ENCODE measurements at regions not wholly inside any gene's neighbourhood (a gene's known extent, or its start where the extent isn't known, plus 50 kb on each side); places are given as distances from the start of the nearest gene placed in this dataset.

GRCh38 chr3:26061947-26062346 is 272.1 kb downstream of the OXSM start:
- no peak overlapping the region for H3K4me2 ChIP-seq (ENCODE audit: control insufficient read depth, extremely low read depth, insufficient read depth, low read depth, low read length)
- H3K36me3 ChIP-seq (ENCODE audit: control insufficient read depth in 2 of 2, extremely low read depth in 1 of 2, insufficient read depth in 2 of 2, low read length in 2 of 2) = no peaks in the 10 kb centered on the region
- TF ChIP-seq CTCF (optimal IDR thresholded peaks at IDR 0.05 in 1 of 3, IDR thresholded peaks at IDR 0.05 in 1 of 3, conservative IDR thresholded peaks at IDR 0.05 in 1 of 3; ENCODE audit: extremely low read depth in 1 of 3, insufficient read depth in 2 of 3, low read length in 3 of 3) = no peak
- TF ChIP-seq EZH2 (IDR thresholded peaks at IDR 0.05; ENCODE audit: low read length) = no peak
- FAIRE-seq (no peak), DNase-seq (ENCODE audit: low read depth, low spot score) (no peak)
- H3K4me1 ChIP-seq (ENCODE audit: control insufficient read depth, extremely low read depth, insufficient read depth, low read length) = no peaks in the 10 kb centered on the region
- no peak overlapping the region for H2AFZ ChIP-seq (ENCODE audit: control insufficient read depth, low read length)
- dilution Hi-C loops (cut with MboI; ENCODE audit: extremely low pct_ligation_motif_present, low sequenced_read_pairs) = no loop called here
- no peaks in the 10 kb centered on the region for H3K27me3 ChIP-seq (ENCODE audit: control insufficient read depth, extremely low read depth, insufficient read depth, low read length)
- H3K4me3 ChIP-seq (ENCODE audit: control insufficient read depth in 2 of 3, extremely low read depth in 1 of 3, insufficient read depth in 2 of 3, low read depth in 1 of 3, low read length in 3 of 3) = no peak overlapping the region
- no peaks in the 10 kb centered on the region for H3K79me2 ChIP-seq (ENCODE audit: control insufficient read depth, insufficient read depth, low read length)
- no peak overlapping the region for H3K9ac ChIP-seq (ENCODE audit: control insufficient read depth, extremely low read depth, insufficient read depth, low read length)
- H3K27ac ChIP-seq (ENCODE audit: control insufficient read depth, insufficient read depth, low read length) = no peak overlapping the region
- no peaks in the 10 kb centered on the region for H4K20me1 ChIP-seq (ENCODE audit: control insufficient read depth, extremely low read depth, insufficient read depth, low read length)
- H3K9me3 ChIP-seq (ENCODE audit: control insufficient read depth, low read depth, low read length) = no peaks in the 10 kb centered on the region
- no peaks in the 10 kb centered on the region for H3K9me1 ChIP-seq (ENCODE audit: control insufficient read depth, extremely low read depth, insufficient read depth, low read length)

- no peak overlapping the region for H3K9ac ChIP-seq (ENCODE audit: control insufficient read depth, extremely low read depth, insufficient read depth, low read length)
- H3K36me3 ChIP-seq (ENCODE audit: control insufficient read depth in 2 of 2, extremely low read depth in 1 of 2, insufficient read depth in 2 of 2, low read length in 2 of 2) = no peaks in the 10 kb centered on the region
- no peaks in the 10 kb centered on the region for H3K27me3 ChIP-seq (ENCODE audit: control insufficient read depth, extremely low read depth, insufficient read depth, low read length)
- no peaks in the 10 kb centered on the region for H4K20me1 ChIP-seq (ENCODE audit: control insufficient read depth, extremely low read depth, insufficient read depth, low read length)
- FAIRE-seq (no peak), DNase-seq (ENCODE audit: low read depth, low spot score) (no peak)
- no peak overlapping the region for H3K4me2 ChIP-seq (ENCODE audit: control insufficient read depth, extremely low read depth, insufficient read depth, low read depth, low read length)
- H3K79me2 ChIP-seq (ENCODE audit: control insufficient read depth, insufficient read depth, low read length) = no peaks in the 10 kb centered on the region
- H3K9me1 ChIP-seq (ENCODE audit: control insufficient read depth, extremely low read depth, insufficient read depth, low read length) = no peaks in the 10 kb centered on the region
- dilution Hi-C loops (cut with MboI; ENCODE audit: extremely low pct_ligation_motif_present, low sequenced_read_pairs) = no loop called here
- H2AFZ ChIP-seq (ENCODE audit: control insufficient read depth, low read length) = no peak overlapping the region
- no peak for TF ChIP-seq EZH2 (IDR thresholded peaks at IDR 0.05; ENCODE audit: low read length)
- no peaks in the 10 kb centered on the region for H3K9me3 ChIP-seq (ENCODE audit: control insufficient read depth, low read depth, low read length)
- H3K27ac ChIP-seq (ENCODE audit: control insufficient read depth, insufficient read depth, low read length) = no peak overlapping the region
- H3K4me3 ChIP-seq (ENCODE audit: control insufficient read depth in 2 of 3, extremely low read depth in 1 of 3, insufficient read depth in 2 of 3, low read depth in 1 of 3, low read length in 3 of 3) = no peak overlapping the region
- H3K4me1 ChIP-seq (ENCODE audit: control insufficient read depth, extremely low read depth, insufficient read depth, low read length) = no peaks in the 10 kb centered on the region
Observed at GRCh38 chr3:26064297-26064696, 274.4 kb downstream of the OXSM start.

- no peak for TF ChIP-seq EZH2 (IDR thresholded peaks at IDR 0.05; ENCODE audit: low read length)
- TF ChIP-seq CTCF (optimal IDR thresholded peaks at IDR 0.05 in 1 of 3, IDR thresholded peaks at IDR 0.05 in 1 of 3, conservative IDR thresholded peaks at IDR 0.05 in 1 of 3; ENCODE audit: extremely low read depth in 1 of 3, insufficient read depth in 2 of 3, low read length in 3 of 3) = no peak
- Histone ChIP-seq H3K9ac (ENCODE audit: control insufficient read depth, extremely low read depth, insufficient read depth, low read length) (no peak overlapping the region), H3K27me3 (ENCODE audit: control insufficient read depth, extremely low read depth, insufficient read depth, low read length) (no peaks in the 10 kb centered on the region), H4K20me1 (ENCODE audit: control insufficient read depth, extremely low read depth, insufficient read depth, low read length) (no peaks in the 10 kb centered on the region), H3K4me2 (ENCODE audit: control insufficient read depth, extremely low read depth, insufficient read depth, low read depth, low read length) (no peak overlapping the region), H3K27ac (ENCODE audit: control insufficient read depth, insufficient read depth, low read length) (no peak overlapping the region), H3K36me3 (ENCODE audit: control insufficient read depth in 2 of 2, extremely low read depth in 1 of 2, insufficient read depth in 2 of 2, low read length in 2 of 2) (no peaks in the 10 kb centered on the region), H3K79me2 (ENCODE audit: control insufficient read depth, insufficient read depth, low read length) (no peaks in the 10 kb centered on the region), H2AFZ (ENCODE audit: control insufficient read depth, low read length) (no peak overlapping the region), H3K9me1 (ENCODE audit: control insufficient read depth, extremely low read depth, insufficient read depth, low read length) (no peaks in the 10 kb centered on the region), H3K4me1 (ENCODE audit: control insufficient read depth, extremely low read depth, insufficient read depth, low read length) (no peaks in the 10 kb centered on the region), H3K4me3 (ENCODE audit: control insufficient read depth in 2 of 3, extremely low read depth in 1 of 3, insufficient read depth in 2 of 3, low read depth in 1 of 3, low read length in 3 of 3) (no peak overlapping the region), H3K9me3 (ENCODE audit: control insufficient read depth, low read depth, low read length) (no peaks in the 10 kb centered on the region)
- dilution Hi-C loops (cut with MboI; ENCODE audit: extremely low pct_ligation_motif_present, low sequenced_read_pairs) = no loop called here
- DNase-seq (ENCODE audit: low read depth, low spot score) (no peak), FAIRE-seq (no peak)
Observed at GRCh38 chr3:26068890-26069289, 279.0 kb downstream of the OXSM start.

Data from keratinocyte (primary cell).